ENCODE measurements at regions not wholly inside any gene's neighbourhood (a gene's known extent, or its start where the extent isn't known, plus 50 kb on each side); places are given as distances from the start of the nearest gene placed in this dataset.
A peak's percentile ranks its signal among the peaks of the same experiment; 100 is the strongest.

DNA sequence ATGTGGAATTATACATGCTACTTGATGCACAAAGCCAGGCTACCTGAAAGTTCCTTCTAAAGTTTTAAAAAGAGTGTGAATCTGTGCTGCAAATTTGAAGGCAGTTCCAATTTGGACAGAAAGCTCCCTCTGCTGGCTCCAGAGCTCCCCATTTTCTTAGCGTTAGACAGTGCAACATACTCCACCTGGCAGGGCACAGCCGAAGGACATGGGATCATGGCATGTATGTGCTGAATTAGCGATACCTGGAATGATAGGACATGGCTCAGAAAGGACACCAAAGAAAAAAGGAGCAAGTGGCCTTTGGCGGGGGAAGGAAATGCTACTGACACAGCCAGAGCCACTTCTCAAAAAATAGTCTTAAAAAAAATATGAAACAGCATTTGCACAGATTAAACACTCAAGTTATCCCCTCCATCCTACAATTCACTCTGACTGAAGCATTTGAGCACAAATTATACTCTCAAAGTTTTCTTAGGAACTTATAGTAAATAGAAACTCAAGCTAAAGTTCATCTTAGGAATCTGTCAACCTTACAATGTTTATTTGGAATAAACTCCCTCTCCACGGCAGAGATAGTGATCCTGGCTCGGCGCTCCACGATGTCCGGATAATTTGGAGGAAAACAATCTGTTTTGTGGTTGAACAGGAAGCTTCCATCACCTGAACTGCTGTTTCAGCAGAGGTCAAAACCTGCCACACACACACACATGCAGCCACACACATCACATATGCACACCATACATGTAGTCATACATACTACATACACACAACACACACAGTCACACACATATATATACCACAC, 80.0 kb downstream of the C7orf25 start:
- peak in 4 of 5 donors; percentile 21 to 42 (median 34) for DNase-seq
- peak overlapping the region in 1 of 12 donors; percentile 18 for H3K27ac ChIP-seq
- intact Hi-C loops (cut with DNase I), result loop anchor here in 9 of 10 donors (1.0 to 10.0 kb wide), 9 partner anchors 127 to 891 kb away; no protein-coding TSS in a partner anchor
- peaks cover 0 to 7% (median 0%) of the 10 kb centered on the region in 9 donors for H3K27me3 ChIP-seq
- H3K9me3 ChIP-seq, result no peaks in the 10 kb centered on the region
- WGBS, 4 donors, result 32 to 40% (median 38%) methylated on average over 9 of the region's 9 CpGs
- peak; percentile 42 to 75 (median 72) for ATAC-seq
- no peak overlapping the region for H3K4me3 ChIP-seq
- no peaks in the 10 kb centered on the region for H3K36me3 ChIP-seq
- TF ChIP-seq POLR2A (IDR thresholded peaks at IDR 0.05), result no peak
- TF ChIP-seq, protein P1, sequence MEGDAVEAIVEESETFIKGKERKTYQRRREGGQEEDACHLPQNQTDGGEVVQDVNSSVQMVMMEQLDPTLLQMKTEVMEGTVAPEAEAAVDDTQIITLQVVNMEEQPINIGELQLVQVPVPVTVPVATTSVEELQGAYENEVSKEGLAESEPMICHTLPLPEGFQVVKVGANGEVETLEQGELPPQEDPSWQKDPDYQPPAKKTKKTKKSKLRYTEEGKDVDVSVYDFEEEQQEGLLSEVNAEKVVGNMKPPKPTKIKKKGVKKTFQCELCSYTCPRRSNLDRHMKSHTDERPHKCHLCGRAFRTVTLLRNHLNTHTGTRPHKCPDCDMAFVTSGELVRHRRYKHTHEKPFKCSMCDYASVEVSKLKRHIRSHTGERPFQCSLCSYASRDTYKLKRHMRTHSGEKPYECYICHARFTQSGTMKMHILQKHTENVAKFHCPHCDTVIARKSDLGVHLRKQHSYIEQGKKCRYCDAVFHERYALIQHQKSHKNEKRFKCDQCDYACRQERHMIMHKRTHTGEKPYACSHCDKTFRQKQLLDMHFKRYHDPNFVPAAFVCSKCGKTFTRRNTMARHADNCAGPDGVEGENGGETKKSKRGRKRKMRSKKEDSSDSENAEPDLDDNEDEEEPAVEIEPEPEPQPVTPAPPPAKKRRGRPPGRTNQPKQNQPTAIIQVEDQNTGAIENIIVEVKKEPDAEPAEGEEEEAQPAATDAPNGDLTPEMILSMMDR (IDR thresholded peaks at IDR 0.05), result peak; percentile 29 to 81 (median 64)
- H3K4me1 ChIP-seq, result peaks cover 0 to 9% (median 1%) of the 10 kb centered on the region in 12 donors

DNA sequence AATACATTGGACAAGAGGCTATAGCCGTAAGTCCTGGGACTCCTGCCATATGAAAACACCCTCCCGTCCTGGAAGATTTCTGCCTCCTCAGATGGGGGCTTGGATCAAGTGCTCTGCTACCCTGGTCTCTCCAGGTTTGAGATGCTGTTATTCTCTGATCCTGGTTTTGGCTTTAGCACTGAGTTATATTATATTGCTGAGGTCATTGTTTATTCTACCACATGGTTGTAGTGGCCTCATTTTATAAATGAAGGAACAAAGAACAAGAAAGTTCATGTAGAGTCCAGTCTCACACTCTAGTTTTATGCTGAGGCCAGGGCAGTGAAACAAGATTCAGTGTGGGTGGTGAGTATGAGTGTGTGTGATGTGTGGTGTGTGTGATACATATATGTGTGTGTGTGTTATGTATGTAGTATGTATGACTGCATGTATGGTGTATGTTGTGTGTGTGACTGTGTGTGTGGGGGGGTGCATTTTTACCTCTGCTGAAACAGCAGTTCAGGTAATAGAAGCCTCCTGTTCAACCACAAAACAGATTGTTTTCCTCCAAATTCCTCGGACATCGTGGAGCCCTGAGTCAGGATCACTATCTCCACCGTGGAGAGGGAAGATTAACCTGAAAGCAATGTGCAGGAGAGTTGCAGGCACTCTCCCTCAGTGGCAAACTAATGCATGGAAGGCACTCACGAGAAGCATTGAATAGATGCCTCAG, 80.7 kb downstream of the C7orf25 start:
- ATAC-seq (no peak), DNase-seq (no peak)
- TF ChIP-seq, protein P1 (IDR thresholded peaks at IDR 0.05), result no peak
- no peak for TF ChIP-seq POLR2A (IDR thresholded peaks at IDR 0.05)
- Histone ChIP-seq H3K9me3 (no peaks in the 10 kb centered on the region), H3K27ac (peak overlapping the region in 1 of 12 donors; percentile 18), H3K36me3 (no peaks in the 10 kb centered on the region), H3K4me1 (peaks cover 0 to 9% (median 1%) of the 10 kb centered on the region in 12 donors), H3K4me3 (no peak overlapping the region), H3K27me3 (peaks cover 0 to 7% (median 0%) of the 10 kb centered on the region in 9 donors)
- intact Hi-C loops (cut with DNase I), result loop anchor here in 9 of 10 donors (1.0 to 10.0 kb wide), 9 partner anchors 126 to 890 kb away; no protein-coding TSS in a partner anchor
- 31 to 61% (median 45%) methylated on average over 6 of the region's 6 CpGs for WGBS, 4 donors

DNA sequence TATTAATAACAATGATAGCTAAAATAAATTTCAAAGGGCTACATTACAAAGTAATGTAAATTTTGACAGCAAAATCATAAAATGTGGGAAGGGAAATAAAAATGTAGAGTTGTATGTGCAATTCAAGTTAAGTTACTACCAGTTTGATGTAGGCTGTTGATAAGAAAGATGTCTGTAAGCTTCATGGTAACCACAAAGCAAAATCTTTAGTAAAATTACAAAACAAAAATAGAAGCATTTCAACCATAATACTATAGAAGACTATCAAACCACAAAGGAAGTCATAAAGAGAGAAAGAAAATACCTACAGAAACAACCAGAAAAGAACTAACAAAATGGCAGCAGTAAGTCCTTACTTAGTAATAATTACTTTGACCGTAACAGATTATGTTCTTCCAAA, 99.1 kb downstream of the C7orf25 start:
- WGBS, 4 donors, result 94 to 96% (median 95%) methylated on average over 1 of the region's 1 CpG
- intact Hi-C loops (cut with DNase I), result no loop called here
- H3K27me3 ChIP-seq, result no peaks in the 10 kb centered on the region
- ATAC-seq (no peak), DNase-seq (no peak)
- no peak overlapping the region for H3K27ac ChIP-seq
- no peaks in the 10 kb centered on the region for H3K4me1 ChIP-seq
- no peaks in the 10 kb centered on the region for H3K36me3 ChIP-seq
- no peak overlapping the region for H3K4me3 ChIP-seq
- TF ChIP-seq POLR2A (IDR thresholded peaks at IDR 0.05), result no peak
- TF ChIP-seq, protein P1 (IDR thresholded peaks at IDR 0.05), result no peak
- peaks cover 0 to 26% (median 12%) of the 10 kb centered on the region in 12 donors for H3K9me3 ChIP-seq

DNA sequence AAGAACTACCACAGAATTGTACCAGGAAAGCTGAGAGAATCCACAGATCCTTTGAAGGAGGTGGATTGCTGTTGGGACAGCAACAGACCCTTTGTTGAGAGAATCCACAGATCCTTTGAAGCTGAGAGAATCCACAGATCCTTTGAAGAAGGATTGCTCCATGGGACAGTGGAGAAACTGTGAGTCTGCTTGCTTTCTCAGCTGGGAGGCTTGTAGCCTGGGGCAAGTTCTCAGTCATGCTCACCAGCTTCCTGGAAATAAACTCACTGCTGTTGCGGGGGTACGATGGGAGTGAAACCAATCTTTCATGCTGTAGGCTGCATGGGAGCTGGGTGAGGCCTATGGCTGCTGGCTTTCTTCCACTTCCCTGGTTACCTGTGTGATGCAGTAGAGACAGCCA, 106.3 kb downstream of the C7orf25 start:
- no peaks in the 10 kb centered on the region for H3K4me1 ChIP-seq
- TF ChIP-seq, protein P1 (IDR thresholded peaks at IDR 0.05), result no peak
- TF ChIP-seq POLR2A (IDR thresholded peaks at IDR 0.05), result no peak
- H3K36me3 ChIP-seq, result no peaks in the 10 kb centered on the region
- peaks cover 0 to 37% (median 7%) of the 10 kb centered on the region in 12 donors for H3K9me3 ChIP-seq
- H3K4me3 ChIP-seq, result no peak overlapping the region
- DNase-seq (no peak), ATAC-seq (no peak)
- 93 to 100% (median 96%) methylated on average over 2 of the region's 2 CpGs for WGBS, 4 donors
- intact Hi-C loops (cut with DNase I), result no loop called here
- no peaks in the 10 kb centered on the region for H3K27me3 ChIP-seq
- no peak overlapping the region for H3K27ac ChIP-seq

Measured in heart left ventricle (tissue), 16 donors.